ENCODE measurements at regions not wholly inside any gene's neighbourhood (a gene's known extent, or its start where the extent isn't known, plus 50 kb on each side); places are given as distances from the start of the nearest gene placed in this dataset.
"Not testable (repeated sequence)": the region's sequence is repeated elsewhere in the genome, so short reads cannot be mapped to it uniquely, and the experiment has no call there.

DNA sequence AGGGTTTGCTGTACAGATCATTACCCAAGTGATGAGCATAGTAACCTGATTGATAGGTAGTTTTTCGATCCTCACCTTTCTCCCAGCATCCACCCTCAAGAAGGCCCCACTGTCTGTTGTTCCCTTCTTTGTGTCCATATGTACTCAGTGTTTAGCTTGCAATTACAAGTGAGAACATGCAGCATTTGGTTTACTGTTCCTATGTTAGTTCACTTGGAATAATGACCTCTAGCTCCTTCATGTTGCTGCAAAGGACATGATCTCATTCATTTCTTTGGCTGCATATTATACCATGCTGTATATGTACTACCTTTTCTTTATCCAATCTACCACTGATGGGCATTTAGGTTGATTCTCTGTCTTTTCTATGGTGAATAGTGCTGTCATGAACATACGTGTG, 181.6 kb upstream of the FOXG1 start:
- no peak for DNase-seq (ENCODE audit: low read depth, low spot score)

DNA sequence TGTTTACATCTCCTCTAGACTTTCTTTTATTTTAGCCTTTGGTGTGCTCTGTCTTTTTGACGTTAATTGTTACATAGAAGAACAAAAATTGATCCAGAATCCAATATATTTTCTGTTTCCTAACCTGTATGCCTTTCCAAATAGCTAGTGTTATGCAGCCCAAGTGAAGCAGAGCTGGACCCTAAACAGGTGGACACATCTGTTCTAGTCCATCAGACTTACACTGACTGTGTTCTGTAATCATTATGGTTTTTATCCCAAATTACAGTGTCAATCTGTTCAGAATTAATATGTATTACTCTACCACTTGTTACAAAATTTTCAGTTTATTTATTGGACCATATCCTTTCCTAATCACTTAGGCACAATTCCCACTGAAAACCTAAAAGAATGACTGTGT, 176.8 kb upstream of the FOXG1 start:
- DNase-seq (ENCODE audit: low read depth, low spot score), result no peak

DNA sequence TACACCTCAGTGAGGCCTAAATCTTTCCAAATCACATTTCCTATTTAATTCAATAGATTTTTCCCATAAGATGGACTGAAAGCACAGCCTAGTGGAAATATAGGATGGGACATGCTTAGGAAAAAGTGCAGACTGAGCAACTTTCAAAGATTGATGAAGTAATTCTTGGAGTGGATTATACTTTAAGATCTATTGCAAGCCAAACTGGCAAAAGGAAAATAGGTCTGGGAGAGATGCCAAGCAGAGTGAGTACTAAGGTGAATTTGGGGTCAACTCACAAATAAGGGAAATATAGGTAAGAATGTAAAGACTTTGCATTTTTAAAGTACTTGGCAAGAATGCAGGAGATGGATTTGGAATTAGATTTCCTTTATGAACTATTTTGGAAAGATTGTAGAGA, 170.2 kb upstream of the FOXG1 start:
- no peak for DNase-seq (ENCODE audit: low read depth, low spot score)

DNA sequence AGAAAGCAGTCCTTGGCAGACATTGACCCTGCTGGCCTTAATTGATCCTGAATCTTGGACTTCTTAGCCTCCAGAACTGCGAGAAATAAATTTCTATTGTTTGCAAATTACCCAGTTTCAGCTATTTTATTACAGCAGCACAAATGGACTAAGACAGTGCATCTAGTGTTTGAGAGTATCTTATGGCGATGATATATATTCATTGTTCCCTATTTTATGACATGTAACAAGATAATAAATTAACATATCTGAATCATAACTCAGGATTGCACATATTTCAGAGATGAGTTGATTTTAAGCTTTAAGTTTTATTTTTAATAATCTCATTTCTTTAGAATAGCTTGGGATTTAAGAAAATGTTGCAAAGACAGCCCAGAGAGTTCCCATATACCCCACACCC, 167.4 kb upstream of the FOXG1 start:
- DNase-seq (ENCODE audit: low read depth, low spot score), result no peak

DNA sequence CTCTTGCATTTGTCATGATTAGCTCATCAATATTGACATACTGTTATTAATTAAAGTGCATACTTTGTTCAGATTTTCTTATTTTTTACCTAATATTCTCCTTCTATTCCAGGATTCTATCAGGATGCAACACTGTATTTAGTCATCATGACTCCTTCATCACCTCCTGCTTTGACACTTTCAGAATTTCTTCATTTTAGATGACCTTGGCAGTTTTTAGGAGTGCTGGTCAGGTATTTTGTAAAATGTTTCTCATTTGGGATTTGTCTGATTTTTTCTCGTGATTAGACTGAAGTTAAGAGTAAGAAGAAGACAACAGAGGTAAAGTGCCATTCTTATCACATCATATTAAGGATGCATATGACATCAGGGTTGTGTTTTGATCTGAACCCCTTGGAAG, 167.0 kb upstream of the FOXG1 start:
- no peak for DNase-seq (ENCODE audit: low read depth, low spot score)

DNA sequence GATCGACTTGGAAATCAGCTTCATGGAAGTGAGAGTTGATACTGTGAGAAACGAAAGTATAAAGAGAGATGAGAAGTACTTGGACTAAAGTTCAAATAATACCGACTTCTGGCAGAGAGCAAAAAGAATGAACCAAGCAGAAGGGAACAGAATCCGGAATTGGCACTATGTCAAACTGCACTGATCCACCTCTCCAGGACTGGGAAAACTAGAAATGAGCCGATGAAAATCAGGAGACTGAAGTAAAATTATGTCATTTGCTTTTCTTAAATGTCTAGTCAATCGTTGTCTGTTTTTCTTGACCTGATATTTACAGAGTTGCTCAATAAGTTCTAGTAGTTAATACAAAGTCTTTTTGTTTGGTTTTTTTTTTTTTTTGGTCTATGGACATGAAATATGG, 163.0 kb upstream of the FOXG1 start:
- no peak for DNase-seq (ENCODE audit: low read depth, low spot score)

DNA sequence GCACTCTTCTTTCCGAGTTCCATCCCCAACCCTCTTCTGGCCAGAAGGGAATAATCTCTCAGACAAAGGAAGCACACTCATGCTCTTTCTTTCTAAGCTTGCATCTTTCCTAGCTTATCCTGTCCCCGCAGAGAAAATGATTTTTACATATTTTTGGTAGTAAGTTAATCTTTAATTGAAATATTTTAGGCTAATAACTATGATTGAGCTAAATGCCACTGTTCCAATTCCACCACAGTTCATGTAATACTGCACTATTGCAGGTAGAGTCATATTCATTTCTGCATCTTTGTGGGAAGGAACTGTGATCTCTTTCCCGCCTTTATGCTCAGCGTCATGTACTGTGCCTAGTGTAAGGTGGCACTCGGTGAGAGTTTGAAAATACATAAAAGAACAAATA, 158.9 kb upstream of the FOXG1 start:
- no peak for DNase-seq (ENCODE audit: low read depth, low spot score)

DNA sequence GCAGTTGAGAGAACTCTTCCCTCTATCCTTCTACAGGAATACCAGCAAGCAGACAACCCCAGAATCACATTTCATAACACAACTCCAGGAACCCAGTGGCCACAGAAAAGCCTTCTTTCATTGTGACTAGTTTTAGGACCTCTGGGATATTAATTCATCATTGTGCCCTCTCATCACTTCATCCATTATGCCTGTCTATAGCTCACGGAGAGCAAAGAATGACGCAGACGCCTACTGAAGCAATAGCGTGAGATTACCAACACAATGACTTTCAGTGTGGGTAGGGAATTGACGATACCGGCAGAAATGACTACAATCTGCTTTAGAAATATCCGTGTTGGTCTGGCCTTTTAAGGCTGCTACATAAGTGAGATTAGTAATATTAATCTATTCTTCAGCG, 158.1 kb upstream of the FOXG1 start:
- no peak for DNase-seq (ENCODE audit: low read depth, low spot score)

DNA sequence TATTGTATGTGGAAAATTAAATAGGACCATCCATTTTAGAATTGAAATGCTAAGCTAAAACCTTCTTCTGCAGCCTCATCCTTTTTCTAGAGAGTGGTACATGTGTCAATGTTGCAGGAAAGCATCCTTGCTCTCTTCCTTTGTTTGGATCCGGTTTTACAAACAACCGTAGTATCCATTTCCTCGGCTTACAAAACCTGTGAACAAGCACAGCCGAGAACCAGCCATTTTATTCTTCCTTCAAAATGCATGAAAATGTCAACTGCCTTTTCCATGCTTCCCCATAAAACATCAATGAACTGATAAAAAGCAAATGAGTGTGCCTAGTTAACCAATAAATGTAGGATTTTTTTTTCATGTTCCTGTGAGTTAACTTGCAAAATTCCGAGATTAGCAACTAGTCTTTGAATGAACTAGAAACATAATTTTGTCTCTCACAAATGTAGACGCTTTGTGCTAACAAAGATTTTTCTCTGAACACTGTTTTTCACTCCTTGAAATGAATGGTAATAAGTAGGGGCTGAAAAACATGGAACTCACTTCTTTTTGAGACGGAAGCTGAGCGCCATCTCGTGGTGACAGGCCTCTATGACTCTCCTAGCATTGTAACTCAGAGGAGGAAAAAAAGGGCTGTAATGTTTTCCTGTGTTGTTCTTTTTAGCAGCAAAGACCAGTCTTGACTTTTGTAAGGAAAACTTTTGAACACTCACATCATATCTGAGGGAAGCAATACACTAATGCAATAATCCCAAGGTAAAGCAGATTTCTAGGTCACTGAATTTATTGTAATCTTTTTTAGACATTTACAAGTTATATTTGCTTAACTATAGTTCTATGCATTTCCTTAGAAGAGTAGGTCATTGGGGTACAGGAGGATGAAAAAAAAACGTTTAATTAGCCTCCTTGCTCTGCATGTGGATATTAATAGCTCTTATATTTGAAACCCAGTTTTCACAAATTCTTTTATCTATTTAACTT, 157.4 kb upstream of the FOXG1 start:
- peak; percentile 11 for DNase-seq (ENCODE audit: low read depth, low spot score)

DNA sequence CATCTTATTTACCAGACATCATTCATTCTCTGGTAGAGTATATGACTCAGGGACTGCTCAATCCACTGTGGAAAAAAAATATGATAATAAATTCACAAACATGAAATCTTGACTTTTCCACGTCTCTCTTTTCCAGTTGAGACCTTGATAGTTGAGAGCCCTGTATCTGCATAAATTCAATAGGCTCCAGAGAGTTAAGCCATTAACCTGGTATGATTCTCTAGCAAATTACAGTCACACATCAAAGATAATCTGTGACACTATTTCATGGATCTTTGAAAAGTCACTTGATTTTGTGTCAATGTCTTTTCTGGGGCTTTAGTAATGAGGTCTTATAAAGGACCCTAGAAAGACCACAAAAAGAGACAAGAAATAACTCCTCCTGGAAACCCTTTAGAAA, 154.2 kb upstream of the FOXG1 start:
- no peak for DNase-seq (ENCODE audit: low read depth, low spot score)

DNA sequence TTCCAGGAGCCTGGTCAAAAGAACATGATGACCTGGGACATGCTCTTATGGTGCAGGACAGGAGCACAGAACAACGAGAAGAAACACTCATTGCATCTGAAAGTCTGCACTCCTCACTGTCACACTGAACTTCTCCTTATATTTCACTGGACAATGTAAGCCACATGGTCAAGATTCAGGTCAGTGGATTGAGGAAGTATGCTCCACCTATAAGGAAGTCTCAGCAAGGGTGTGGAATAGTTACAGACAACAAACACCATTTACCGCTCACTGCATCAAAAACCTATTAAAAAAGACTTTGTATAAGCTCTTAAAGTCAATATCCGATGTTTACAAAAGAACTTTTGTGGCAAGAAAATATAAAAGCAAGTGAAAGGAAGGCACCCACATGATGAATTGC, 153.1 kb upstream of the FOXG1 start:
- no peak for DNase-seq (ENCODE audit: low read depth, low spot score)

DNA sequence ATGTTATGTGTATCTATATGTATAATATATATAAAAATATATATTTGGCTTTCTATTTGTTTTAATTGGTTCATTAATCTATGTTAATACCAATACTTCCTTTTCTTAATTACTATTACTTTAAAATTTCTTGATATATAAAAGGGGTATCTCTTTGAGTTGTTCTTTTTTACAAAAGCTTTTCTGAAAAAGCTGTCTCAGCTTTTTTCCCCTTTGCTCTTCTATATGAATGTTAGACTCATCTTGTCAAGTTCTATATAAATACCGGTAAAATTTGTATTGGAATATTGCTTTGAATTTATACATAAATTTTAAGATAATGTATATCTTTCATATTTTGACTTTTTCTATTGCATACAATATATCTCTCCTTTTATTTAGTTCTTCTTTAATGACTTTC, 139.8 kb upstream of the FOXG1 start:
- no peak for DNase-seq (ENCODE audit: low read depth, low spot score)

DNA sequence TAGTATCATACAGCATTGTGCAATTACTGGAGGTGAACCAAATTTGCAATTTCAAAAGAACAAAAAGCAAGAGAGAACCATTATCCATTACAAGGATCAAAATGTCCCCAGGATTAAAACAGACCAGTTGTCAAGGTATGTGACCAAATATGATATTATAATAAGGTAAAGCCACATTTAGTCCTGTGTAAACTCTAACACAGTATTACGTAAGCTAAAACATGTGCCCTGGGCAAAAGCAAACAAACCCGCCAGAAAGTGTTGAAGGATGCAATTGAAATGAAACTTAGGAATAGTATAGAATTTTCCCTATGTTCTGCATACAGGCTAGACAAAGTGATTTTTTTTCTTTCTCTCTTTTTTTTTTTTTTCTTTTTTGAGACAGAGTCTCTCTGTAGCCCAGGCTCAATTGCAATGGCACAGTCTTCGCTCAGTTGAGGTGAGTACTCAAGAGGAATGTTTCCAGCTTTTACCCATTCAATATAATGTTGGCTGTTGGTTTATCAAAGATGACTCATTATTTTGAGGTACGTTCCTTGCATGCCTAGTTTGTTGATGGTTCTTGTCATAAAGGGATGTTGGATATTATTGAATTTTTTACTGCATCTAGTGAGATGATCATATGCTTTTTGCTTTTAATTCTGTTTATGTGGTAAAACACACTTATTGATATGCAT, 137.1 kb upstream of the FOXG1 start:
- DNase-seq (ENCODE audit: low read depth, low spot score), result no peak

DNA sequence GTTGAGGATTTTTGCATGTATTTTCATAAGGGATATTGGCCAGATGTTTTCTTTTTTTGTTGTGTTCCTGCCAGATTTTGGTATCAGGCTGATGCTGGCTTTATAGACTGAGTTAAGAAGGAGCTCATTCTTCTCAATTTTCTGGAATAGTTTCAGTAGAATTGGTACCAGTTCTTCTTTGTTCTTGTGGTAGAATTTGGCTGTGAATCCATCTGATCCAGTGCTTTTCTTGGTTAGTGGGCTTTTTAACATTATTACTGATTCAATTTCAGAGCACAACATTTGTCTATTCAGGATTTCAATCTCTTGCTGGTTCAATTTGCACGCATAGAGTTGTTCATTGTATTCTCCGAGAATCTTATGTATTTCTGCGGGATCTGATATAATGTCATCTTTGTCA, 136.5 kb upstream of the FOXG1 start:
- no peak for DNase-seq (ENCODE audit: low read depth, low spot score)

DNA sequence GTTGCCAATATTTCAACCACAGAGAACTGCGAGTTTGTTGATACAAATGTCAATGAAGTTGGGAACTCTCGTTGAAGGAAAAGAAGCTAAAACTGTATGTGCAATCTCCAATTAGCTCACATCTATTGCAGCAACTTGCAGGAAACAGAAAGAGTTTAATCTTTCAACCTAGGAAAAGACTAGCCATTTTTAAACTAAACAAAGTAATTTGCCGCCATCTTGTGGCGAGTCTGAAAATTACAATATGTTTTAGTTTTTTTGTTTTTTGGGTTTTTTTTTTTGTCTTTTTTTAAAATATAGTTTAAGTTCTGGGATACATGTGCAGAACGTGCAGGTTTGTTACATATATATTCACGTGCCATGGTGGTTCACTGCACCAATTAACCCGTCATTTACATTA, 131.2 kb upstream of the FOXG1 start:
- no peak for DNase-seq (ENCODE audit: low read depth, low spot score)

DNA sequence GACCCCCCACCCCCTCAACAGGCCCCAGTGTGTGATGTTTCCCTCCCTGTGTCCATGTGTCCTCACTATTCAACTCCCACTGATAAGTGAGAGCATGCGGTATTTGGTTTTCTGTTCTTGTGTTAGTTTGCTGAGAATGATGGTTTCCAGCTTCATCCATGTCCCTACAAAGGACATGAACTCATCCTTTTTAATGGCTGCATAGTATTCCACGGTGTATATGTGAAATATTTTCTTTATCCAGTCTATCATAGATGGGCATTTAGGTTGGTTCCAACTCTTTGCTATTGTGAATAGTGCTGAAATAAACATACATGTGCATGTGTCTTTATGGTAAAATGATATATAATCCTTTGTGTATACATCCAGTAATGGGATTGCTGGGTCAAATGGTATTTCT, 130.8 kb upstream of the FOXG1 start:
- not testable (repeated sequence) for DNase-seq (ENCODE audit: low read depth, low spot score)

DNA sequence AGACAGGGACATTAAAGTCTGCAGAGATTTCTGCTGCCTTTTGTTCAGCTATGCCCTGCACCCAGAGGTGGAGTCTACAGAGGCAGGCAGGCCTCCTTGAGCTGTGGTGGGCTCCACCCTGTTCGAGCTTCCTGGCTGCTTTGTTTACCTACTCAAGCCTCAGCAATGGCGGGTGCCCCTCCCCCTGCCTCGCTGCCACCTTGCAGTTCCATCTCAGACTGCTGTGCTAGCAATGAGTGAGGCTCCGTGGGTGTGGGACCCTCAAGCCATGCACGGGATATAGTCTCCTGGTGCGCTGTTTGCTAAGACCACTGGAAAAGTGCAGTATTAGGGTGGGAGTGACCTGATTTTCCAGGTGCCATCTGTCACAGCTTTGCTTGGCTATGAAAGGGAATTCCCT, 125.4 kb upstream of the FOXG1 start:
- not testable (repeated sequence) for DNase-seq (ENCODE audit: low read depth, low spot score)

DNA sequence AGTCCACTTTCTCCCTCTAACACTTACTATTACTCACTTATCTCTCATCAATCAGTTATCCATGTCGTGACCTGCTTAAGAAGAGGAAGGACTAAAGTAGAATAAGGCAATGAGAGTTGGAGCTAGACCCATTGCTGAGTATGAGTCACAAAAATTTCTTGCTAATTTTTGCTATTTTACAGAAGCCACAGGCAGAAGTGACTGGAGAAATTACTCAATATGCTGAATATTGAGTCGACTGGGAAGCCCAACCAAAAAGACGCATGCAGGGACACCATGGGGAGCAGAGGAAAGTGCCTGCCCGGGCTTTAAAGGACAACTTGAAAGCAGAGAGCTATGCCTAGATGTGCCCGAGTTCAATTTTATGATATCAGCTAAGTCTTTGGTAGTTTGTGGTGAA, 115.4 kb upstream of the FOXG1 start:
- no peak for DNase-seq (ENCODE audit: low read depth, low spot score)

DNA sequence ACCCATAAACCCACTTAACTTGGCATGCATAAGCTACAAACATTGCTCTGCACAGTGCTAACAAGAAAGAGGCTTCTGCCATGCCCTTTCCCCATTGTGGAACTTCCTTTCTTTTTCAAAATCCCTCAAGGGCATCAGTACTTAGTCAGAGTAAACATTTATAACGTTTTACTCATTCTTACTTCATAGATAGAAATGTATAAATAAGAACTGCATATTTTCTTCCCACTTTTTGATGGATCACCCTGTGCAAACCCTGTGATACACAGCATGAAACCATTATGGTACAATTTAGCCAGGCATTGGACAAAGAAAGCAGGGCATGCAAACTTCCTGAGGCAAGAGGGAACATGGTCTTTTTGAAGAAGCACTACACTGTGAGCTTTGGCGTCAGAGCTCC, 113.8 kb upstream of the FOXG1 start:
- DNase-seq (ENCODE audit: low read depth, low spot score), result peak; percentile 44

DNA sequence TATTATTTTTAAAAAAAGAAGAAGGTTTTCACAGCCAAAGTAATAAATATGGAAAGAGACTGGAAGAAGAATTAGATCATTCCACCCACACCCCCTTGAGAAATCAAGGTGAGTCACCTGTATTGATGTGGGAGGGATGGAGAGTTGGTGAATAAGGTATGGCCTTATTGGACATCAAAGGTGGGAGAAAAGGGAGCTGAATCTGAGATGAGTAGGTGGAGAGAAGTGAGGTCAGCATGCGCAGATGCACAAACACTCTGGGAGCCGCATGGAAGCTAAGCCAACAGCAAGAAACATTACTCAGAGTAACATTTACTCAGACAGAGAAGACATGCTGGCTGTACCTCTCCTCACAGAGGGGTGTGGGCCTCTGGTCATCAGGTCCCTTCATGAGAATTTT, 113.1 kb upstream of the FOXG1 start:
- DNase-seq (ENCODE audit: low read depth, low spot score), result no peak

DNA sequence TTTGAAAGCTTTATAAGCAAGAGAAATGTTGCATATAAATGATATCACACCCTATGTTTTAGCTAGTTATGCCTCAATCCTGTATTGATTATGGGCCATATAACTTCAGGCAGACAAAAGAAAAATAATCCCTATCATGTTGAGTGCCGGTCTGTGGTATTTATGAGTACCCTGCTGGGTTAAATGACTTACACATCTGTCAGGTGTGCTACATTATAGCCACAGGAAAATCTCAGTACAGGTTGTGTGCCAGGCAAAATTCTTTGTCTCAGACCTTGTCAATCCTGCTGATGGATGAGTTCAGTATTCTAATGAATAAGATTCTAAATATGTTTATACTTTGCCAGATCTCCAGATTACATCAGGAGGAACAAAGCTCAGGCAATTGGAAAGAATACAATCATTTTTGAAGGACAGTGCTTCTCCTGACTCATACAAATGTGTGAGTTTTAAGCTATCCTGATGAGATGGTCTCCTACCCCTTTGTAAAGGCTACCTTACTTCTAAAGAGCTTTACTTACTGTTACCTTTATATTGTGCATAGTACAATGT, 109.8 kb upstream of the FOXG1 start:
- no peak for DNase-seq (ENCODE audit: low read depth, low spot score)

DNA sequence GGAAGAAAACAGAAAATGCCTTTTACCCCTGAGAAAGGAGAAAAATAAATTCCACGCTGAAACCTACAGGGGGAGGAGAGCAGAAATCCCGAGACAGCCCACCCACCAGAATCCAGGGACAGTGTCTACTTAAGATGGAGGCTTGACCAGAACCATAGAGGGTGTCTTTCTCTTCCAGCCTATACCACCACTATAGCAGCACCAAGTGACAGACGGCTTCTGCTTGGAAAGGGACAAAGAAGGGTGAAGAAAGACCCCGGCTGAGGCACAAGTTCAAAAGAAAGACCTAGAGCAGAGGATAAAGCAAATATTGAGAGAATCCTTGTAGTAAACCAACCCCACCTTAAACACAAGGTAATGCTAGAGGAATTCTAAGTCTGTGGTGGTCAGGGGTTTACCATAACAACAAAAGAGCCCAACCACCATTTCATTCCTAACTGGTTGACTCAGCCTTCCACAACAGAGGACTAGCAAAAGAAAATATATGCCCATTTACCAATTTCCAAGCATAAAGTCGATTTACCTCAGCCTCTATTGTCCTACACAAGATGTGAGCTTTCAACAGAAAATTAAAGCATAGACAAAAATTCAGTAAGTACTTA, 105.3 kb upstream of the FOXG1 start:
- DNase-seq (ENCODE audit: low read depth, low spot score), result peak; percentile 20
